Suprapubic skin (tissue), 4 donors: ENCODE measurements at regions not wholly inside any gene's neighbourhood (a gene's known extent, or its start where the extent isn't known, plus 50 kb on each side); places are given as distances from the start of the nearest gene placed in this dataset.

ENCODE experiments used
- DNase-seq, 2 donors: peaks; one replicate each; pipeline ENCODE4 v3.0.0-alpha.2; 2019; ENCODE audit warnings: low spot score in 2 of 2
- H3K27ac ChIP-seq: fragments of 200-600 bp; sonication (generic); one replicate; pipeline ENCODE4 v1.5.1; 2019
- H3K27me3 ChIP-seq: fragments of 200-600 bp; sonication (generic); one replicate; pipeline ENCODE4 v1.5.1; 2019
- H3K36me3 ChIP-seq: fragments of 200-600 bp; sonication (generic); one replicate; pipeline ENCODE4 v1.5.1; 2019
- H3K4me1 ChIP-seq: fragments of 200-600 bp; sonication (generic); one replicate; pipeline ENCODE4 v1.5.1; 2019
- H3K4me3 ChIP-seq: fragments of 200-600 bp; sonication (generic); one replicate; pipeline ENCODE4 v1.5.1; 2019; ENCODE audit warnings: mild to moderate bottlenecking
- H3K9me3 ChIP-seq: fragments of 200-600 bp; sonication (generic); one replicate; pipeline ENCODE4 v1.5.1; 2019
- CTCF ChIP-seq, 2 donors: fragments of 200-600 bp in 1 of 2; fragments of 450-650 bp in 1 of 2; sonication (generic) in 1 of 2; IDR thresholded peaks; one replicate each; pipeline ENCODE4 v1.5.1; 2016 to 2019; ENCODE audit warnings: antibody characterized with exemption in 2 of 2, mild to moderate bottlenecking in 1 of 2, moderate library complexity in 1 of 2
- EP300 ChIP-seq: sonication (generic); formaldehyde crosslinking; IDR thresholded peaks from one replicate; pipeline ENCODE4 v1.6.1; 2017; ENCODE audit warnings: antibody characterized with exemption
- POLR2A ChIP-seq, 2 donors: fragments of 450-650 bp; IDR thresholded peaks; one replicate each; pipeline ENCODE4 v1.6.1; 2017; ENCODE audit warnings: antibody characterized with exemption in 2 of 2, mild to moderate bottlenecking in 2 of 2, moderate library complexity in 2 of 2
- POLR2AphosphoS5 ChIP-seq, 3 donors: sonication (generic); formaldehyde crosslinking; IDR thresholded peaks; one replicate each; pipeline ENCODE4 v1.6.1; 2017; ENCODE audit warnings: antibody characterized with exemption in 3 of 3
- WGBS: methylation state at CpG from one replicate; pipeline ENCODE4 v1.1.5; 2018; 5-methylcytosine and 5-hydroxymethylcytosine counted together

GRCh38 chr21:38988509-38989378 is 183.0 kb downstream of the ETS2 start:
- Histone ChIP-seq H3K9me3 (no peaks in the 10 kb centered on the region), H3K27ac (no peak overlapping the region), H3K4me3 (no peak overlapping the region), H3K36me3 (no peaks in the 10 kb centered on the region), H3K4me1 (peaks cover 98% of the 10 kb centered on the region), H3K27me3 (no peaks in the 10 kb centered on the region)
- 52% methylated on average over 29 of the region's 29 CpGs for WGBS
- no peak for TF ChIP-seq POLR2AphosphoS5 (IDR thresholded peaks at IDR 0.05)
- no peak for TF ChIP-seq CTCF (IDR thresholded peaks at IDR 0.05)
- no peak for TF ChIP-seq EP300
- TF ChIP-seq POLR2A (IDR thresholded peaks at IDR 0.05) = no peak
- no peak for DNase-seq

DNA sequence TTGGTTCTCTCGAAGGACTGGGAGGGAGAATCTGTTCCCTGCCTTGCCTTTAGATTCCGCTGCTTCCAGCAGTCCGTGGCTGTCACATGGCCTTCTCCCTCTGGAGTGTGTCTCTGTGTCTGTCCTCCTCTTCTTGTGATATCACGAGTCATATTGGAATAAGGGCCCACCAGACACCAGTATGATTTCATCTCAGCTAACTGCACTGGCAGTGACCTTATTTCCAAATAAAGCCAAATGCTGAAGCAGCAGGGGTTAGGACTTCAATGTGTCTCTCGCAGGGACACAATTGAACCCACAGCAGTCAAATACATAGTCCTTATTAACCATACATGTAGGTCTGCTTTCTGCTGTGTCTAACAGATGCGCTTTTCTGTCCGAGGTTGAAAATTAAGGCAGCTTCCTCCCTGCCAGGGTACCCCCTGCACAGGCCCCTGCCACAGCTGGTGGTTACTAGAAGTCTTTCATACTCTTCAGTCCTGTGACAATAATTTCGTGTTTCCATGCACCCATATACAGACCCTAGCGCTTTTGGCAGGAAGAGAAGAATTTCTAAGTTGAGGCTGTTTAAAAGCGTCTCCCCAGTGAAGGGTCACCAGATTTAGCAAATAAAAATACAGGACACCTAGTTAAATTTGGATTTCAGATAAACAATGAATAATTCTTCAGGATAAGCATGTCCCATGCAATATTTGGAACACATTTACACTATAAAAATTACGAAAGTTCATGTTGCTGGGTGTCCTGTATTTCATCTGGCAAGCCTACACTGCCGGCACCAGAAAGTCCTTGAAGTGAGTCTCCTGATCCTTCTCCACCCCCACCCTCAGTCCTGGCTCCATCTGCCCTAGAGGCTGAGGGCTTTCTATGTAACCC is 182.1 kb downstream of the ETS2 start:
- 63% methylated on average over 12 of the region's 12 CpGs for WGBS
- peak in 1 of 2 donors; percentile 70 for DNase-seq
- no peak overlapping the region for H3K4me3 ChIP-seq
- TF ChIP-seq POLR2AphosphoS5 (IDR thresholded peaks at IDR 0.05) (peak in 1 of 3 donors; percentile 16), POLR2A (IDR thresholded peaks at IDR 0.05) (no peak), CTCF (IDR thresholded peaks at IDR 0.05) (no peak), EP300 (no peak)
- peaks cover 89% of the 10 kb centered on the region for H3K4me1 ChIP-seq
- no peaks in the 10 kb centered on the region for H3K27me3 ChIP-seq
- H3K36me3 ChIP-seq = no peaks in the 10 kb centered on the region
- H3K27ac ChIP-seq = peak overlapping the region; percentile 70
- no peaks in the 10 kb centered on the region for H3K9me3 ChIP-seq

DNA sequence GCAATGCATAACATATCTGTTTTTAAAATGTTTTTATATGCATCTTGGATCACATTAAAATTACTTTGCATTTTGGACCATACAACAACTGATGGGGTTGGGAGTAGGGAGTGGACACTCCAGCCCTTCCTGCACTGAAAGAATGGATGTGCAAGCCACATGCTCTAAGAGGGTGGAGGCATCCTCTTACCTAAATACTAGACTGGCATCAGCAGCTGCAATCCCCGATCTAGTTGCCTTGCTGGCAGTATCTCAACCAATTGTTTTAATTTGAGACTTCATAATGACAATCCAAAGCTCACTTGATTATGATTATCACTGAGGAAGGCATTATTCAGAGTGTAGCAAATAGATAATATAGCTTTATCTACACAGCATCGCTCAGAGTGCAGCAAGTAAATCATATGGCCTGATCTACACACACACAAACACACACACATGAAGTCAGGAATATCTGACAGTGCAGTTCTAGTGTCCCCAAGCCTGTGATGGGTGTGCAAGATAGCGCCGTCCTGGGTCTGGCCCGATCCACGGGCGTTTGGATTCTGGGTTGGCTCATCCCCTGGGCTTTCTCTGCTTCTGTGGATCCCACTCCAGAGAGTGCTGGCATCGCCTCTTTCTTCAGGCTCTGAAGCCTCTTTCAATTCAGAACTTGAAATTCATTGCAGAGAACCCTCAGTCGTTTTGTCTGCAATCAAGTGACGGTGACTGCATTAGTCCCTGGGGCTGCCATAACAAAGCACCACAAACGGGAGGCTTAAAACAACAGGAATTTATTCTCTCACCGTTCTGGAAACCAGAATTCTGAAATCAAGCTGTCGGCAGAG is 181.3 kb downstream of the ETS2 start:
- Histone ChIP-seq H3K27me3 (no peaks in the 10 kb centered on the region), H3K9me3 (no peaks in the 10 kb centered on the region), H3K27ac (peak overlapping the region; percentile 43), H3K4me1 (peaks cover 80% of the 10 kb centered on the region), H3K36me3 (no peaks in the 10 kb centered on the region), H3K4me3 (no peak overlapping the region)
- no peak for TF ChIP-seq EP300
- TF ChIP-seq POLR2AphosphoS5 (IDR thresholded peaks at IDR 0.05) = no peak
- no peak for TF ChIP-seq POLR2A (IDR thresholded peaks at IDR 0.05)
- no peak for TF ChIP-seq CTCF (IDR thresholded peaks at IDR 0.05)
- 52% methylated on average over 13 of the region's 13 CpGs for WGBS
- DNase-seq = no peak

DNA sequence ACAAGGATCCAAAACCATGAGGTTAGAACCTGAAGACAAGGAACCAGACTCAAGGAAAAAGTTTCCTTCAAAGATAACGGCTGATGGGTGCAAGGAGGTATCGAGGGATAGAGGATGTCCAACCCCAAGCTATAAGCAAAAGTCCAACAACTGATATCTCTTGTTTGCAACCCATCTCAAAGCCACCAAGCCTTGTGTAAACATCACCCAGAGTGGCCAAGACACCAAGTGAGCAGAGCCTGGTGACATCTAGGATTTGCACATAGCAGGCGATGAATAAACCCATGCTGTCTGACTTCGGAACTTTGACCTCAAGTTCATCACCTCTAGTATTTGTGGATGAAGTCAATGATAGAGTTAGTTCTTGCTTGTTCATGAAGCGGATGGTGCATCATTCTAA is 180.7 kb downstream of the ETS2 start:
- Histone ChIP-seq H3K27me3 (no peaks in the 10 kb centered on the region), H3K36me3 (no peaks in the 10 kb centered on the region), H3K4me1 (peaks cover 74% of the 10 kb centered on the region), H3K27ac (peak overlapping the region; percentile 82), H3K9me3 (no peaks in the 10 kb centered on the region), H3K4me3 (no peak overlapping the region)
- TF ChIP-seq POLR2A (IDR thresholded peaks at IDR 0.05) (no peak), POLR2AphosphoS5 (IDR thresholded peaks at IDR 0.05) (no peak), EP300 (no peak), CTCF (IDR thresholded peaks at IDR 0.05) (no peak)
- WGBS = 89% methylated on average over 5 of the region's 5 CpGs
- no peak for DNase-seq
